Mesenchymal stem cell (in vitro differentiated cells and primary cell): ENCODE measurements at regions not wholly inside any gene's neighbourhood (a gene's known extent, or its start where the extent isn't known, plus 50 kb on each side); places are given as distances from the start of the nearest gene placed in this dataset.

Experiments used
- DNase-seq: peaks from one replicate; pipeline ENCODE4 v3.0.0-alpha.2; 2013
- H2AFZ ChIP-seq: one replicate; pipeline ENCODE4 v1.6.1; 2013; ENCODE audit warnings: low read depth, mild to moderate bottlenecking, control low read depth, inconsistent platforms, low read length, moderate library complexity
- H2AK5ac ChIP-seq: 2 replicates; pipeline ENCODE4 v1.6.1; 2013; ENCODE audit warnings: low read length, moderate library complexity, mild to moderate bottlenecking, inconsistent platforms; ENCODE audit not compliant: severe bottlenecking
- H2BK120ac ChIP-seq: one replicate; pipeline ENCODE4 v1.6.1; 2013; ENCODE audit warnings: low read depth, mild to moderate bottlenecking, inconsistent platforms, low read length, moderate library complexity
- H2BK12ac ChIP-seq, 2 experiments: one replicate each; pipeline ENCODE4 v1.6.1; 2013; ENCODE audit warnings: inconsistent platforms in 2 of 2, low read length in 2 of 2, mild to moderate bottlenecking in 2 of 2, moderate library complexity in 2 of 2, control low read depth in 1 of 2
- H2BK15ac ChIP-seq: one replicate; pipeline ENCODE4 v1.6.1; 2013; ENCODE audit warnings: mild to moderate bottlenecking, low read depth, inconsistent platforms; ENCODE audit not compliant: poor library complexity, severe bottlenecking
- H2BK5ac ChIP-seq: 2 replicates; pipeline ENCODE4 v1.6.1; 2013; ENCODE audit warnings: low read depth, mild to moderate bottlenecking, low read length, control low read depth, inconsistent platforms; ENCODE audit not compliant: poor library complexity, severe bottlenecking
- H3K14ac ChIP-seq, 2 experiments: one replicate each; pipeline ENCODE4 v1.6.1; 2013; ENCODE audit warnings: inconsistent platforms in 2 of 2, low read length in 2 of 2, control low read depth in 1 of 2, mild to moderate bottlenecking in 1 of 2, moderate library complexity in 1 of 2
- H3K18ac ChIP-seq, 2 experiments: one replicate each; pipeline ENCODE4 v1.6.1; 2013; ENCODE audit warnings: inconsistent platforms in 2 of 2, low read length in 2 of 2, control low read depth in 1 of 2, low read depth in 1 of 2, mild to moderate bottlenecking in 1 of 2
- H3K23ac ChIP-seq, 2 experiments: one replicate each; pipeline ENCODE4 v1.6.1; 2013; ENCODE audit warnings: inconsistent platforms in 2 of 2, low read length in 2 of 2, mild to moderate bottlenecking in 2 of 2, moderate library complexity in 2 of 2, control low read depth in 1 of 2
- H3K27ac ChIP-seq: 2 replicates; pipeline ENCODE4 v1.5.1; 2013; ENCODE audit warnings: mild to moderate bottlenecking, moderate library complexity, low read length, control low read depth, inconsistent platforms; ENCODE audit not compliant: poor library complexity, severe bottlenecking
- H3K27me3 ChIP-seq, 2 experiments: 2 replicates each; pipeline versions ENCODE4 v1.6.1 to v1.7.0; 2013; ENCODE audit warnings: low read length in 2 of 2, mild to moderate bottlenecking in 2 of 2, moderate library complexity in 2 of 2, control low read depth in 1 of 2, inconsistent platforms in 1 of 2; ENCODE audit not compliant: control insufficient read depth in 1 of 2, insufficient read depth in 1 of 2
- H3K36me3 ChIP-seq, 2 experiments: 2 replicates each; pipeline versions ENCODE4 v1.6.1 to v1.7.0; 2013; ENCODE audit warnings: low read length in 2 of 2, control low read depth in 1 of 2, inconsistent platforms in 1 of 2, low read depth in 1 of 2, mild to moderate bottlenecking in 1 of 2; ENCODE audit not compliant: insufficient read depth in 2 of 2, control insufficient read depth in 1 of 2
- H3K4ac ChIP-seq, 2 experiments: one replicate each; pipeline ENCODE4 v1.6.1; 2013; ENCODE audit warnings: inconsistent platforms in 2 of 2, low read length in 2 of 2, mild to moderate bottlenecking in 2 of 2, moderate library complexity in 2 of 2, control low read depth in 1 of 2, low read depth in 1 of 2
- H3K4me1 ChIP-seq: 2 replicates; pipeline ENCODE4 v1.6.1; 2013; ENCODE audit warnings: low read depth, low read length, control low read depth; ENCODE audit not compliant: control insufficient read depth, insufficient read depth
- H3K4me2 ChIP-seq: 2 replicates; pipeline ENCODE4 v1.6.1; 2013; ENCODE audit warnings: low read length, mild to moderate bottlenecking, inconsistent platforms; ENCODE audit not compliant: poor library complexity, severe bottlenecking
- H3K4me3 ChIP-seq, 2 experiments: 2 replicates each; pipeline versions ENCODE4 v1.5.1 to v1.7.0; 2013; ENCODE audit warnings: low read length in 2 of 2, mild to moderate bottlenecking in 2 of 2, control low read depth in 1 of 2, low read depth in 1 of 2; ENCODE audit not compliant: insufficient read depth in 1 of 2
- H3K79me1 ChIP-seq: replicated peaks from 2 replicates; pipeline ENCODE4 v1.6.1; 2013; ENCODE audit warnings: mild to moderate bottlenecking, control low read depth, low read length, inconsistent platforms; ENCODE audit not compliant: poor library complexity, severe bottlenecking
- H3K9ac ChIP-seq: 2 replicates; pipeline ENCODE4 v1.7.0; 2013; ENCODE audit warnings: mild to moderate bottlenecking, low read length, moderate library complexity
- H3K9me3 ChIP-seq: 2 replicates; pipeline ENCODE4 v1.7.0; 2013; ENCODE audit warnings: mild to moderate bottlenecking, low read length; ENCODE audit not compliant: control insufficient read depth
- H4K8ac ChIP-seq: one replicate; pipeline ENCODE4 v1.6.1; 2013; ENCODE audit warnings: inconsistent platforms, mild to moderate bottlenecking, low read length, moderate library complexity
- H4K91ac ChIP-seq: one replicate; pipeline ENCODE4 v1.6.1; 2013; ENCODE audit warnings: mild to moderate bottlenecking, low read length, inconsistent platforms
- WGBS: methylation state at CpG from one replicate; pipeline ENCODE4 v1.1.7; 2013; ENCODE audit warnings: mixed read lengths; 5-methylcytosine and 5-hydroxymethylcytosine counted together

GRCh38 chr12:63025116-63025515 lies 90.2 kb upstream of the PPM1H start:
- no peak overlapping the region for H3K27ac ChIP-seq
- H3K27me3 ChIP-seq, result no peaks in the 10 kb centered on the region
- no peaks in the 10 kb centered on the region for H3K79me1 ChIP-seq
- no peak for DNase-seq
- no peak overlapping the region for H3K4me3 ChIP-seq
- H3K9ac ChIP-seq, result no peak overlapping the region
- no peak overlapping the region for H2BK12ac ChIP-seq
- H2BK5ac ChIP-seq, result no peak overlapping the region
- no peaks in the 10 kb centered on the region for H3K36me3 ChIP-seq
- H3K23ac ChIP-seq, result no peak overlapping the region
- H2BK120ac ChIP-seq, result no peak overlapping the region
- H2AFZ ChIP-seq, result no peak overlapping the region
- H3K14ac ChIP-seq, result no peak overlapping the region
- no peak overlapping the region for H2AK5ac ChIP-seq
- no peak overlapping the region for H4K91ac ChIP-seq
- H4K8ac ChIP-seq, result no peak overlapping the region
- H3K18ac ChIP-seq, result no peak overlapping the region
- H3K4me2 ChIP-seq, result no peak overlapping the region
- no peak overlapping the region for H3K4ac ChIP-seq
- H3K4me1 ChIP-seq, result peaks cover 2% of the 10 kb centered on the region
- H2BK15ac ChIP-seq, result no peak overlapping the region
- no peaks in the 10 kb centered on the region for H3K9me3 ChIP-seq

GRCh38 chr12:63023926-63024325 lies 89.0 kb upstream of the PPM1H start:
- H3K9me3 ChIP-seq, result no peaks in the 10 kb centered on the region
- H2BK120ac ChIP-seq, result no peak overlapping the region
- H3K9ac ChIP-seq, result no peak overlapping the region

GRCh38 chr12:63021116-63021515 lies 86.2 kb upstream of the PPM1H start:
- peak overlapping the region; percentile 23 for H3K27ac ChIP-seq
- no peaks in the 10 kb centered on the region for H3K9me3 ChIP-seq
- 74% methylated on average over 6 of the region's 6 CpGs for WGBS
- no peak overlapping the region for H2BK5ac ChIP-seq
- no peak overlapping the region for H2BK12ac ChIP-seq
- H3K79me1 ChIP-seq, result no peaks in the 10 kb centered on the region
- H4K91ac ChIP-seq, result no peak overlapping the region
- no peak overlapping the region for H3K4me2 ChIP-seq
- no peak overlapping the region for H2AFZ ChIP-seq
- no peak overlapping the region for H3K4me3 ChIP-seq
- H2AK5ac ChIP-seq, result no peak overlapping the region
- H3K23ac ChIP-seq, result no peak overlapping the region
- no peak overlapping the region for H3K4ac ChIP-seq
- no peak overlapping the region for H3K14ac ChIP-seq
- no peaks in the 10 kb centered on the region for H3K27me3 ChIP-seq
- peaks cover 2% of the 10 kb centered on the region for H3K4me1 ChIP-seq
- H3K18ac ChIP-seq, result no peak overlapping the region
- no peak overlapping the region for H2BK120ac ChIP-seq
- H3K36me3 ChIP-seq, result no peaks in the 10 kb centered on the region
- H3K9ac ChIP-seq, result no peak overlapping the region
- no peak overlapping the region for H4K8ac ChIP-seq
- no peak for DNase-seq
- H2BK15ac ChIP-seq, result no peak overlapping the region

More at GRCh38 chr12:63023926-63024325, 89.0 kb upstream of the PPM1H start:
- H3K27me3 ChIP-seq, result no peaks in the 10 kb centered on the region
- no peak overlapping the region for H3K4me2 ChIP-seq
- H3K4me3 ChIP-seq, result no peak overlapping the region
- H3K4ac ChIP-seq, result no peak overlapping the region
- no peaks in the 10 kb centered on the region for H3K36me3 ChIP-seq
- H3K79me1 ChIP-seq, result no peaks in the 10 kb centered on the region
- no peak overlapping the region for H4K91ac ChIP-seq
- no peak overlapping the region for H3K23ac ChIP-seq
- H2AK5ac ChIP-seq, result no peak overlapping the region
- H3K27ac ChIP-seq, result no peak overlapping the region
- DNase-seq, result no peak
- H2BK12ac ChIP-seq, result no peak overlapping the region
- peaks cover 2% of the 10 kb centered on the region for H3K4me1 ChIP-seq
- no peak overlapping the region for H3K14ac ChIP-seq
- no peak overlapping the region for H4K8ac ChIP-seq
- no peak overlapping the region for H2BK5ac ChIP-seq
- H2AFZ ChIP-seq, result no peak overlapping the region
- no peak overlapping the region for H3K18ac ChIP-seq
- H2BK15ac ChIP-seq, result no peak overlapping the region

GRCh38 chr12:63020269-63020668 lies 85.3 kb upstream of the PPM1H start:
- Histone ChIP-seq H3K27me3 (no peaks in the 10 kb centered on the region), H2AFZ (no peak overlapping the region), H3K23ac (no peak overlapping the region), H4K91ac (no peak overlapping the region), H3K4me2 (no peak overlapping the region), H3K9me3 (no peaks in the 10 kb centered on the region), H3K4me3 (no peak overlapping the region), H2BK15ac (no peak overlapping the region), H3K9ac (no peak overlapping the region), H3K4ac (no peak overlapping the region), H2BK12ac (no peak overlapping the region), H4K8ac (no peak overlapping the region), H3K4me1 (peaks cover 2% of the 10 kb centered on the region), H2AK5ac (no peak overlapping the region), H3K18ac (no peak overlapping the region), H2BK5ac (no peak overlapping the region), H3K79me1 (no peaks in the 10 kb centered on the region), H2BK120ac (no peak overlapping the region), H3K36me3 (no peaks in the 10 kb centered on the region), H3K14ac (no peak overlapping the region), H3K27ac (no peak overlapping the region)
- no peak for DNase-seq
